D721Med (cell line): ENCODE measurements at regions not wholly inside any gene's neighbourhood (a gene's known extent, or its start where the extent isn't known, plus 50 kb on each side); places are given as distances from the start of the nearest gene placed in this dataset.

Experiments used
- DNase-seq: peaks from one replicate; pipeline ENCODE4 v3.0.0; 2011; ENCODE audit warnings: low spot score; ENCODE audit not compliant: insufficient read length
- FAIRE-seq: peaks from 2 replicates; lab custom pipeline; 2011; peaks lifted over from hg19 to GRCh38; lab: Jason Lieb, UNC
- TF ChIP-seq, protein P1 (sequence below): IDR thresholded peaks from 2 replicates; pipeline ENCODE4 v1.5.1; 2012; ENCODE audit warnings: mild to moderate bottlenecking, control low read depth; ENCODE audit not compliant: insufficient read depth; ENCODE audit errors: missing control alignments

DNA sequence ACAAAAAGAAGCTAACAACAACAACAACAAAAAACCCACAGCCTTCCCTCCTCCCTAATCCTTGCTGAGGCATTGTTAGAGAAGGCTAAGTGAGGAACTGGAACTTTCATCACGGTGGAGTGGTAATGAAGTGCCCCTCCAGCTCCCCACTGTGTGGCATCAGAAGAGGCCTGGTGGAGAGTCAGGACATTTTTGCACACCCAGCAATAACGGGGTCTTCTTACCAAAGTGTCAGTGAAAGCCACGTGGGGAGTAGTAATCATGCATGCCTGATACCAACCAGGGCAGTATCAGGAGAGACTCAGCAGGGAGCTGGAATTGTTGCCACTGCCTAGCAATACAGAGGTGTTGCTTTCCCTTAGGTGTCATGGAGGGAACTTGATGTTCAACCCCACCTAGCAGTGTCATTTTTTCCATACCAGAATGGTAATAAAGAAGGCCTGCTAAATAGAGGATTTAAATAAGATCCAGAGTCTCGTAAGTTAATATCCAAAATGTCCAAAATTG lies 299.7 kb upstream of the RGS6 start:
- TF ChIP-seq, protein P1, sequence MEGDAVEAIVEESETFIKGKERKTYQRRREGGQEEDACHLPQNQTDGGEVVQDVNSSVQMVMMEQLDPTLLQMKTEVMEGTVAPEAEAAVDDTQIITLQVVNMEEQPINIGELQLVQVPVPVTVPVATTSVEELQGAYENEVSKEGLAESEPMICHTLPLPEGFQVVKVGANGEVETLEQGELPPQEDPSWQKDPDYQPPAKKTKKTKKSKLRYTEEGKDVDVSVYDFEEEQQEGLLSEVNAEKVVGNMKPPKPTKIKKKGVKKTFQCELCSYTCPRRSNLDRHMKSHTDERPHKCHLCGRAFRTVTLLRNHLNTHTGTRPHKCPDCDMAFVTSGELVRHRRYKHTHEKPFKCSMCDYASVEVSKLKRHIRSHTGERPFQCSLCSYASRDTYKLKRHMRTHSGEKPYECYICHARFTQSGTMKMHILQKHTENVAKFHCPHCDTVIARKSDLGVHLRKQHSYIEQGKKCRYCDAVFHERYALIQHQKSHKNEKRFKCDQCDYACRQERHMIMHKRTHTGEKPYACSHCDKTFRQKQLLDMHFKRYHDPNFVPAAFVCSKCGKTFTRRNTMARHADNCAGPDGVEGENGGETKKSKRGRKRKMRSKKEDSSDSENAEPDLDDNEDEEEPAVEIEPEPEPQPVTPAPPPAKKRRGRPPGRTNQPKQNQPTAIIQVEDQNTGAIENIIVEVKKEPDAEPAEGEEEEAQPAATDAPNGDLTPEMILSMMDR = no peak
- DNase-seq = no peak
- no peak for FAIRE-seq

DNA sequence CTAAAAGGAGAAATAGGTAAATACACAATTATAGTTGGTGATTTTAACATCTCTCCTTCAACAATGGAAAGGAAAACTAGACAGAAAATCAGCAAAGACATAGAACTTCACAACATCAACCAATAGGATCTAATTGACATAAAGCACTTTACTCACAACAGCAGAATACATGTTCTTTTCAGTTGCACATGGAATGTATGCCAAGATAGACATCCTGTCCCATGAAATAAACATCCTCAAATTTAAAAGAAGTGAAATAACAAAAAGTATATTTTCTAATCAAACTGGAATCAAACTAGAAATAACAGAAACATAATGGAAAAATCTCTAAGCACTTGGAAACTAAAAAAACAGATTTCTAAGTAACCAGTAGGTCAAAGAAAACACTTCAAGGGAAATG lies 296.2 kb upstream of the RGS6 start:
- no peak for DNase-seq
- TF ChIP-seq, protein P1 = no peak
- no peak for FAIRE-seq

DNA sequence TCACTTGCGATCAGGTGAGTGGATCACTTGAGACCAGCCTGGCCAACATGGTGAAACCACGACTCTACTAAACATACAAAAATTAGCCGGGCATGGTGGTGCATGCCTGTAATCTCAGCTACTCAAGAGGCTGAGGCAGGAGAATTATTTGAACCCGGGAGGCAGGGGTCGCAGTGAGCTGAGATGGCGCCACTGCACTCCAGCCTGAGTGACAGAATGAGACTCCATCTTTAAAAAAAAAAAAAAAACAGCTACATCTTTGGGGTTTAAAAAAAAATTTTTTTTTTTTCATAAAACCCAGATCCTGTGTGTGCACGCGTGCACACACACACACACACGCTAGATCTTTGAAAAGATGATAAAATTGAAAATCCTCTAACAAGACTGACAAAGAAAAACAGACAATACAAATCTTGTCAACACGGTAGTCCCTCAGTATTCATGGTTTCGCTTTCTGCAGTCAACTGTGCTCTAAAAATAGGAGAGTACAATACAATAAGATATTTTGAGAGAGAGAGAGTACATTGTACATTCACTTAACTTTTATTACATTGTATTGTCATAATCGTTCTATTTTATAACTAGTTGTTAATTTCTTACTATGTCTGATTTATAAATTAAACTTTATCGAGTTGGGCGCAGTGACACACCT lies 295.3 kb upstream of the RGS6 start:
- no peak for DNase-seq
- FAIRE-seq = no peak
- TF ChIP-seq, protein P1 = no peak

DNA sequence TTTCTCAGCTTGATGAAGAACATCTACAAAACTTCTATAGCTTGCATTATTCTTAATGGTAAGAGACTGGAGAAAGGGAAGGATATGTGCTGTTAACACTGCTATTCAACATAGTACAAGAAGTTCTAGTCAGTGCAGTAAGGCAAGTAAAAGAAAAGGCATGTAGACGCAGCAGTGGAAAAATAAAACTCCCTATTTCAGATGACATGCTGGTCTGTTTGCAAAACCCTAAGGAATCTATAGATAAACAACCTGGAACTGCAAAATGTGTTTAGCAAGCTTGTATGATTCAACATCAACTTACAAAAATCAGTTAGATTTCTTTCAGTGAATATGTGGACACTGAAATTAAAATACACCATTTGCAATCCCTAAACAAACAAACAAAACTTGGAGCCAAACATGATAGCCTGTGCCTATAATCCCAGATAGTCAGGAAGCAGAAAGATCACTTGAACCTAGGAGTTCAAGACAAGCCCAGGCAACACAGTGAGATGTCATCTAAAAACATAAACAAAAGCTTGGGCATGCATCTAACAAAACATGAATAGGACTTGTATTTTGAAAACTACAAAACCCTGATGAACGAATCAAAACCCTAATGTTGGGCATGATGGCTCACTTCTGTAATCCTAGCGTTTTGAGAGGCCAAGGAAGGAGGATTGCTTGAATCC lies 293.6 kb upstream of the RGS6 start:
- FAIRE-seq (peak; percentile 11), DNase-seq (no peak)
- TF ChIP-seq, protein P1 = no peak

DNA sequence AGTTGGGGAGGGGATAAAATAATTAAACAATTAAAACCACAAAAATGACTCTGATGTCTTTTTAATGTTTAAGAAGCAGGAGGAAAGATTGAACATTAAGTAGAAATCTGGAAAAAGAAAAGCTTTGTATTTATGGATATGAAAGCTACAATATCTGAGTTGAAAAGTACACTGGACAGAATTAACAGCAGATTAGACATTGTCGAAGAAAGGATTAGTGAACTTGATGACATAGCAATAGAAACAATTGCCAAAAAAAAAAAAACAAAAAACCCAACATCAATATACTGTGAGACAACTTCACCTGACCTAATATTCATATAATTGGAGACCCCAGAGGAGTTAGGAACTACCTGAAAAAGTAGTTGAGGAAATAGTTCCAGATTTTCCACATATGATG lies 289.5 kb upstream of the RGS6 start:
- no peak for DNase-seq
- no peak for FAIRE-seq
- TF ChIP-seq, protein P1 = no peak

DNA sequence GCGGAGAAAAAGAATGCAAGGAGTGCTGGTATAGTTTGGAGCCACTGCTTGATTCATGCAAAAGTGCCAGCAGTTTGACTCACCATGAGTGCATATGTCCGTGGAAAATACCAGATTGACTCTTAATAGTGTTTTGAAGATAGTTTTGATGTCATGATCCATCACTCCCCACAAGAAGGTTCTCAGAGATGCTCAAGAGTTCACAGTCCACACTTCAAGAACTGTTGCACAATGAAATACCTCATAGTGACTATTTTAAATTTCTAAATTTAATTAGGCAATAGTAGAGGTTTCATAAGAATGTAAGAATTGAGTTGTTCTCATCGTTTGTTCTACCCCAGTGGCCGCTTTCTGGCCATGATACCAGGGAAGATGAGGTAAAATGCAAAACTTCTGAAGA lies 286.6 kb upstream of the RGS6 start:
- FAIRE-seq (no peak), DNase-seq (no peak)
- TF ChIP-seq, protein P1 = no peak

DNA sequence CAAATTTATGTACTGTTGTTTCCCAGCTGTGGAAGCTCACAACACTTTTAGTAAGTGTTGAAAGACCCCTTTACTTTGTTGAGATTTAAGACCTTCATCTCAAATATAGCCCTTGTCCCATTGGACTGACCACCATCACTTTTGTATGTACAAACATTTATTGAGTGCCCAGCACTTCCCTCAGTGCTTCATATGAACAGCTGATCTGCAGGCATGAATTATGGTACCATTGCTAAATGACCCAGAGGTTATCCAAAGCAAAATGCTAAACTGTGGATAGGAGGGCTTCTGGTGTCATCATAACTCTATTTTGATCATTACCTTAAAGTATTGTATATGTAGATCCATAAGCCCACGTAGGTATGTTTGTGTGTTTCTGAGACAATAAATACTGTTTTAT lies 285.7 kb upstream of the RGS6 start:
- no peak for FAIRE-seq
- TF ChIP-seq, protein P1 = no peak
- DNase-seq = no peak
